SK-N-SH (cell line): ENCODE measurements at regions not wholly inside any gene's neighbourhood (a gene's known extent, or its start where the extent isn't known, plus 50 kb on each side); places are given as distances from the start of the nearest gene placed in this dataset.

Experiments
- CTCF ChIA-PET: fragments of 300-600, 350-600 bp; formaldehyde crosslinking; extraction: SDS; loops from one replicate; lab custom pipeline; 2021; lab: Yijun Ruan, JAX
- POLR2A ChIA-PET: fragments of 350-600 bp; sonication (Branson Sonifier 250); formaldehyde crosslinking; extraction: SDS; loops from one replicate; lab custom pipeline; 2020; ENCODE audit warnings: antibody characterized with exemption, inconsistent platforms; lab: Yijun Ruan, JAX
- DNase-seq: peaks from one replicate; pipeline ENCODE4 v3.0.0; 2012
- H2AFZ ChIP-seq: fragments of 200-600 bp; sonication (generic); 2 replicates; pipeline ENCODE4 v1.8.1; 2016; ENCODE audit warnings: antibody characterized with exemption, mild to moderate bottlenecking, low read depth
- H3F3A ChIP-seq: fragments of 200-600 bp; sonication (generic); replicated peaks from 2 replicates; pipeline ENCODE3; 2016; ENCODE audit warnings: antibody characterized with exemption, mild to moderate bottlenecking; ENCODE audit not compliant: insufficient read depth
- H3K27ac ChIP-seq, 2 experiments: fragments of 200-500 bp in 1 of 2; fragments of 200-600 bp in 1 of 2; sonication (Bioruptor generic) in 1 of 2; sonication (generic), shearing (Covaris generic) in 1 of 2; 2 replicates each; pipeline versions ENCODE4 v1.5.1 to v1.6.1; 2014 to 2016; ENCODE audit warnings: low read depth in 2 of 2, inconsistent platforms in 1 of 2, low read length in 1 of 2, mild to moderate bottlenecking in 1 of 2, mixed read lengths in 1 of 2
- H3K27me3 ChIP-seq: fragments of 200-600 bp; sonication (generic), shearing (Covaris generic); 2 replicates; pipeline ENCODE4 v1.6.1; 2016; ENCODE audit warnings: mixed run types; ENCODE audit not compliant: insufficient read depth
- H3K36me3 ChIP-seq, 2 experiments: fragments of 200-500 bp in 1 of 2; fragments of 200-600 bp in 1 of 2; sonication (Bioruptor generic) in 1 of 2; sonication (generic) in 1 of 2; replicated peaks in 1 of 2; 2 replicates each; pipeline versions ENCODE3 to v1.5.1; 2014 to 2016; ENCODE audit warnings: low read length in 1 of 2, mild to moderate bottlenecking in 1 of 2; ENCODE audit not compliant: insufficient read depth in 2 of 2, control insufficient read depth in 1 of 2
- H3K4me1 ChIP-seq, 2 experiments: fragments of 200-500 bp in 1 of 2; fragments of 200-600 bp in 1 of 2; sonication (Bioruptor generic) in 1 of 2; sonication (generic), shearing (Covaris generic) in 1 of 2; 2 replicates each; pipeline versions ENCODE4 v1.5.1 to v1.6.1; 2014 to 2016; ENCODE audit warnings: low read depth in 1 of 2, low read length in 1 of 2, mixed run types in 1 of 2; ENCODE audit not compliant: insufficient read depth in 2 of 2, control insufficient read depth in 1 of 2
- H3K4me2 ChIP-seq: fragments of 200-600 bp; sonication (generic), shearing (Covaris generic); 2 replicates; pipeline ENCODE4 v1.6.1; 2017; ENCODE audit warnings: mixed run types
- H3K4me3 ChIP-seq, 2 experiments: fragments of 200-500 bp in 1 of 2; fragments of 200-600 bp in 1 of 2; sonication (Bioruptor generic) in 1 of 2; sonication (generic), shearing (Covaris generic) in 1 of 2; 2 replicates each; pipeline versions ENCODE4 v1.5.1 to v1.8.1; 2014 to 2016; ENCODE audit warnings: low read depth in 2 of 2, inconsistent platforms in 1 of 2, low read length in 1 of 2, mild to moderate bottlenecking in 1 of 2, mixed read lengths in 1 of 2, moderate library complexity in 1 of 2
- H3K79me2 ChIP-seq: fragments of 200-600 bp; sonication (generic); 2 replicates; pipeline ENCODE4 v1.8.1; 2017; ENCODE audit warnings: mild to moderate bottlenecking; ENCODE audit not compliant: insufficient read depth
- H3K9ac ChIP-seq: fragments of 200-600 bp; sonication (generic); 2 replicates; pipeline ENCODE4 v1.6.1; 2017; ENCODE audit warnings: mixed run types
- H3K9me2 ChIP-seq: fragments of 200-600 bp; sonication (generic); 2 replicates; pipeline ENCODE4 v1.6.1; 2017; ENCODE audit warnings: mixed run types
- H3K9me3 ChIP-seq: fragments of 200-600 bp; sonication (generic); 2 replicates; pipeline ENCODE4 v1.6.1; 2017; ENCODE audit warnings: mixed run types, mild to moderate bottlenecking, moderate library complexity
- H4K20me1 ChIP-seq: fragments of 200-600 bp; sonication (generic); 2 replicates; pipeline ENCODE4 v1.6.1; 2017; ENCODE audit warnings: mild to moderate bottlenecking, mixed run types; ENCODE audit not compliant: insufficient read depth
- EP300 ChIP-seq, 2 experiments: IDR thresholded peaks; 2 replicates each; pipeline versions ENCODE4 v1.4.0 to v1.6.1; 2012; ENCODE audit warnings: borderline replicate concordance in 1 of 2, low read depth in 1 of 2, low read length in 1 of 2
- FOXJ3 ChIP-seq: sonication (generic); formaldehyde crosslinking; IDR thresholded peaks from 2 replicates; pipeline ENCODE4 v1.5.1; 2020; ENCODE audit warnings: mild to moderate bottlenecking, missing genetic modification reagents
- FOXM1 ChIP-seq: IDR thresholded peaks from 2 replicates; pipeline ENCODE4 v1.4.0; 2012; ENCODE audit warnings: low read depth, mild to moderate bottlenecking
- GATA2 ChIP-seq: sonication (generic); formaldehyde crosslinking; IDR thresholded peaks from 2 replicates; pipeline ENCODE4 v1.5.0; 2020; ENCODE audit warnings: mild to moderate bottlenecking, missing genetic modification reagents
- JUND ChIP-seq: IDR thresholded peaks from 2 replicates; pipeline ENCODE4 v1.4.0; 2012
- NRF1 ChIP-seq: IDR thresholded peaks from 2 replicates; pipeline ENCODE4 v1.6.1; 2012; ENCODE audit warnings: low read depth, mild to moderate bottlenecking, low read length
- PBX3 ChIP-seq: IDR thresholded peaks from 2 replicates; pipeline ENCODE4; 2012
- POLR2AphosphoS5 ChIP-seq: IDR thresholded peaks from 2 replicates; pipeline ENCODE4 v1.6.1; 2012; ENCODE audit warnings: low read depth, low read length
- RAD21 ChIP-seq: IDR thresholded peaks from 2 replicates; pipeline ENCODE4 v1.6.1; 2012; ENCODE audit warnings: mild to moderate bottlenecking, low read length
- RCOR1 ChIP-seq: fragments of 150-350 bp; IDR thresholded peaks from 2 replicates; pipeline ENCODE4 v1.6.1; 2017; ENCODE audit warnings: antibody characterized with exemption, low read length
- RXRA ChIP-seq: IDR thresholded peaks from 2 replicates; pipeline ENCODE4 v1.4.0; 2012; ENCODE audit warnings: low read depth, mild to moderate bottlenecking, borderline replicate concordance
- TCF12 ChIP-seq: IDR thresholded peaks from 2 replicates; pipeline ENCODE4 v1.4.0; 2012
- ZBTB33 ChIP-seq: IDR thresholded peaks from 2 replicates; pipeline ENCODE4 v1.4.0; 2012; ENCODE audit warnings: low read depth, borderline replicate concordance
- WGBS: methylation state at CpG from one replicate; pipeline ENCODE4 v1.1.6; 2017; ENCODE audit warnings: low lambda C conversion rate; 5-methylcytosine and 5-hydroxymethylcytosine counted together
- TF ChIP-seq, protein P1 (sequence below): fragments of 200-600 bp; sonication (generic); IDR thresholded peaks from 2 replicates; pipeline ENCODE4 v1.6.1; 2017; ENCODE audit warnings: antibody characterized with exemption, mild to moderate bottlenecking, moderate library complexity

GRCh38 chr18:38453880-38454279, 888.3 kb upstream of the CELF4 start:
- no peak for DNase-seq

More at GRCh38 chr18:38453880-38454279, 888.3 kb upstream of the CELF4 start:
- Histone ChIP-seq H2AFZ (no peak overlapping the region), H3K36me3 (no peaks in the 10 kb centered on the region), H3K4me1 (no peaks in the 10 kb centered on the region), H3K9me3 (no peaks in the 10 kb centered on the region; the same call in 1 of the 2 replicates), H3K27me3 (no peaks in the 10 kb centered on the region), H3K79me2 (no peaks in the 10 kb centered on the region), H3F3A (no peaks in the 10 kb centered on the region), H4K20me1 (no peaks in the 10 kb centered on the region), H3K4me3 (no peak overlapping the region), H3K9me2 (no peaks in the 10 kb centered on the region), H3K9ac (no peak overlapping the region), H3K4me2 (no peak overlapping the region), H3K27ac (no peak overlapping the region)
- 40% methylated on average over 5 of the region's 5 CpGs for WGBS
- CTCF ChIA-PET: no interaction called here
- POLR2A ChIA-PET: no interaction called here
- TF ChIP-seq JUND (no peak), FOXJ3 (no peak), TCF12 (no peak), PBX3 (no peak), NRF1 (no peak), POLR2AphosphoS5 (no peak), FOXM1 (no peak), EP300 (IDR thresholded peaks at IDR 0.05; ENCODE audit: borderline replicate concordance in 1 of 2, low read depth in 1 of 2, low read length in 1 of 2) (no peak), GATA2 (no peak), RAD21 (no peak), RCOR1 (no peak), ZBTB33 (no peak), RXRA (no peak)
- TF ChIP-seq, protein P1, sequence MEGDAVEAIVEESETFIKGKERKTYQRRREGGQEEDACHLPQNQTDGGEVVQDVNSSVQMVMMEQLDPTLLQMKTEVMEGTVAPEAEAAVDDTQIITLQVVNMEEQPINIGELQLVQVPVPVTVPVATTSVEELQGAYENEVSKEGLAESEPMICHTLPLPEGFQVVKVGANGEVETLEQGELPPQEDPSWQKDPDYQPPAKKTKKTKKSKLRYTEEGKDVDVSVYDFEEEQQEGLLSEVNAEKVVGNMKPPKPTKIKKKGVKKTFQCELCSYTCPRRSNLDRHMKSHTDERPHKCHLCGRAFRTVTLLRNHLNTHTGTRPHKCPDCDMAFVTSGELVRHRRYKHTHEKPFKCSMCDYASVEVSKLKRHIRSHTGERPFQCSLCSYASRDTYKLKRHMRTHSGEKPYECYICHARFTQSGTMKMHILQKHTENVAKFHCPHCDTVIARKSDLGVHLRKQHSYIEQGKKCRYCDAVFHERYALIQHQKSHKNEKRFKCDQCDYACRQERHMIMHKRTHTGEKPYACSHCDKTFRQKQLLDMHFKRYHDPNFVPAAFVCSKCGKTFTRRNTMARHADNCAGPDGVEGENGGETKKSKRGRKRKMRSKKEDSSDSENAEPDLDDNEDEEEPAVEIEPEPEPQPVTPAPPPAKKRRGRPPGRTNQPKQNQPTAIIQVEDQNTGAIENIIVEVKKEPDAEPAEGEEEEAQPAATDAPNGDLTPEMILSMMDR: no peak
